IMR-90 (cell line): ENCODE measurements at regions not wholly inside any gene's neighbourhood (a gene's known extent, or its start where the extent isn't known, plus 50 kb on each side); places are given as distances from the start of the nearest gene placed in this dataset.

Source experiments
- ATAC-seq: fragments of 200-7000 bp; cut with Tn5 transposase; 2 replicates; pipeline ENCODE4 v1.9.1; 2020; ENCODE audit warnings: low read depth, mild to moderate bottlenecking, moderate library complexity
- BruUV-seq: library from RNA; stranded (reverse); fragments of 400-500 nt; replicated peaks from 2 replicates; lab custom pipeline; 2021; lab: Mats Ljungman, UMichigan
- CTCF ChIA-PET: fragments of 300-600 bp; formaldehyde crosslinking; extraction: SDS; loops from one replicate; lab custom pipeline; 2021; ENCODE audit warnings: antibody characterized with exemption; lab: Yijun Ruan, JAX
- POLR2A ChIA-PET: fragments of 300-600 bp; sonication (Branson Sonifier 250); formaldehyde crosslinking; loops from one replicate; lab custom pipeline; 2022; ENCODE audit warnings: antibody characterized with exemption; ENCODE audit not compliant: unreplicated experiment; lab: Charles Lee
- DNase-seq: peaks from one replicate; pipeline ENCODE4 v3.0.0; 2013
- H2AFZ ChIP-seq: replicated peaks from 2 replicates; pipeline ENCODE3; 2013; ENCODE audit warnings: low read length, mild to moderate bottlenecking; ENCODE audit not compliant: poor library complexity
- H2AK5ac ChIP-seq: 2 replicates; pipeline ENCODE4 v1.6.1; 2013; ENCODE audit warnings: low read depth, low read length, inconsistent platforms
- H2AK9ac ChIP-seq: replicated peaks from 2 replicates; pipeline ENCODE3; 2013; ENCODE audit warnings: mild to moderate bottlenecking, low read depth, low read length, moderate library complexity; ENCODE audit not compliant: poor library complexity
- H2BK120ac ChIP-seq: 2 replicates; pipeline ENCODE4 v1.6.1; 2013; ENCODE audit warnings: low read depth, low read length, inconsistent platforms
- H2BK15ac ChIP-seq: 3 replicates; pipeline ENCODE4 v1.6.1; 2013; ENCODE audit warnings: low read depth, low read length, inconsistent platforms
- H2BK20ac ChIP-seq: 2 replicates; pipeline ENCODE4 v1.6.1; 2013; ENCODE audit warnings: low read depth, mild to moderate bottlenecking, inconsistent platforms, low read length, moderate library complexity
- H2BK5ac ChIP-seq: 2 replicates; pipeline ENCODE4 v1.6.1; 2013; ENCODE audit warnings: mild to moderate bottlenecking, low read depth, low read length, inconsistent platforms; ENCODE audit not compliant: poor library complexity, severe bottlenecking
- H3K14ac ChIP-seq: replicated peaks from 2 replicates; pipeline ENCODE4 v1.6.1; 2013; ENCODE audit warnings: low read depth, low read length, inconsistent platforms
- H3K18ac ChIP-seq: 2 replicates; pipeline ENCODE4 v1.6.1; 2013; ENCODE audit warnings: low read depth, low read length, control low read depth
- H3K23ac ChIP-seq: 2 replicates; pipeline ENCODE4 v1.6.1; 2013; ENCODE audit warnings: low read depth, low read length, inconsistent platforms
- H3K27ac ChIP-seq: 2 replicates; pipeline ENCODE4 v1.5.1; 2013; ENCODE audit warnings: mild to moderate bottlenecking, control low read depth, low read length; ENCODE audit not compliant: insufficient read depth
- H3K27me3 ChIP-seq: 2 replicates; pipeline ENCODE4 v1.6.1; 2013; ENCODE audit warnings: low read length; ENCODE audit not compliant: control insufficient read depth, insufficient read depth
- H3K36me3 ChIP-seq: 2 replicates; pipeline ENCODE4 v1.6.1; 2013; ENCODE audit warnings: low read length, mixed read lengths; ENCODE audit not compliant: control insufficient read depth, insufficient read depth
- H3K4ac ChIP-seq: 2 replicates; pipeline ENCODE4 v1.6.1; 2013; ENCODE audit warnings: low read depth, low read length, inconsistent platforms
- H3K4me1 ChIP-seq: 2 replicates; pipeline ENCODE4 v1.6.1; 2013; ENCODE audit warnings: low read length, mixed read lengths; ENCODE audit not compliant: control insufficient read depth, insufficient read depth
- H3K4me2 ChIP-seq: 2 replicates; pipeline ENCODE4 v1.6.1; 2013; ENCODE audit warnings: low read depth, mild to moderate bottlenecking, control low read depth, low read length, moderate library complexity
- H3K4me3 ChIP-seq: 2 replicates; pipeline ENCODE4 v1.5.1; 2013; ENCODE audit warnings: low read depth, mild to moderate bottlenecking, control low read depth, low read length, moderate library complexity; ENCODE audit not compliant: insufficient read depth
- H3K56ac ChIP-seq: 2 replicates; pipeline ENCODE4 v1.6.1; 2013; ENCODE audit warnings: low read length, inconsistent platforms; ENCODE audit not compliant: insufficient read depth; ENCODE audit errors: extremely low read depth
- H3K79me1 ChIP-seq, 2 experiments: 2 replicates each; pipeline ENCODE4 v1.6.1; 2013; ENCODE audit warnings: low read length in 2 of 2, inconsistent platforms in 1 of 2, low read depth in 1 of 2
- H3K9ac ChIP-seq: 2 replicates; pipeline ENCODE4 v1.6.1; 2013; ENCODE audit warnings: low read depth, low read length, control low read depth
- H3K9me1 ChIP-seq: 2 replicates; pipeline ENCODE4 v1.6.1; 2013; ENCODE audit warnings: low read length, inconsistent platforms; ENCODE audit not compliant: insufficient read depth
- H3K9me3 ChIP-seq: 2 replicates; pipeline ENCODE4 v1.6.1; 2013; ENCODE audit warnings: low read length; ENCODE audit not compliant: control insufficient read depth, insufficient read depth
- H4K20me1 ChIP-seq: 2 replicates; pipeline ENCODE4 v1.6.1; 2013; ENCODE audit warnings: low read length, inconsistent platforms; ENCODE audit not compliant: insufficient read depth
- H4K5ac ChIP-seq: 2 replicates; pipeline ENCODE4 v1.6.1; 2013; ENCODE audit warnings: mild to moderate bottlenecking, low read depth, low read length, control low read depth
- H4K8ac ChIP-seq, 2 experiments: 2 replicates each; pipeline ENCODE4 v1.6.1; 2013; ENCODE audit warnings: low read depth in 2 of 2, low read length in 2 of 2, control low read depth in 1 of 2, inconsistent platforms in 1 of 2
- H4K91ac ChIP-seq: 2 replicates; pipeline ENCODE4 v1.6.1; 2013; ENCODE audit warnings: low read depth, low read length, inconsistent platforms; ENCODE audit not compliant: insufficient read depth
- BHLHE40 ChIP-seq: fragments of 150-350 bp; IDR thresholded peaks from 2 replicates; pipeline ENCODE4 v1.6.1; 2016; ENCODE audit warnings: mild to moderate bottlenecking, low read depth, low read length
- CEBPB ChIP-seq: IDR thresholded peaks from 2 replicates; pipeline ENCODE4 v1.6.1; 2012; ENCODE audit warnings: low read depth, low read length, improper control_type of control experiment
- CHD1 ChIP-seq: IDR thresholded peaks from 2 replicates; pipeline ENCODE4 v1.6.1; 2012; ENCODE audit warnings: low read depth, low read length, improper control_type of control experiment
- CTCF ChIP-seq: conservative IDR thresholded peaks from 2 replicates; pipeline ENCODE4 v1.5.1; 2012; ENCODE audit warnings: mild to moderate bottlenecking, low read depth, low read length, improper control_type of control experiment
- ELK1 ChIP-seq: fragments of 150-350 bp; IDR thresholded peaks from 2 replicates; pipeline ENCODE4 v1.6.1; 2016; ENCODE audit warnings: low read depth, mild to moderate bottlenecking, low read length, moderate library complexity, borderline replicate concordance
- FOS ChIP-seq: fragments of 150-350 bp; IDR thresholded peaks from 2 replicates; pipeline ENCODE4 v1.6.1; 2016; ENCODE audit warnings: low read depth, low read length
- MAFK ChIP-seq: IDR thresholded peaks from 2 replicates; pipeline ENCODE4 v1.6.1; 2012; ENCODE audit warnings: low read depth, low read length, improper control_type of control experiment
- MAZ ChIP-seq: IDR thresholded peaks from 2 replicates; pipeline ENCODE4 v1.6.1; 2012; ENCODE audit warnings: low read depth, mild to moderate bottlenecking, low read length, improper control_type of control experiment, moderate library complexity, borderline replicate concordance
- MXI1 ChIP-seq: IDR thresholded peaks from 2 replicates; pipeline ENCODE4 v1.6.1; 2012; ENCODE audit warnings: low read depth, mild to moderate bottlenecking, low read length, moderate library complexity, borderline replicate concordance
- NFE2L2 ChIP-seq: fragments of 150-350 bp; IDR thresholded peaks from 2 replicates; pipeline ENCODE4 v1.6.1; 2016; ENCODE audit warnings: low read depth, mild to moderate bottlenecking, low read length
- POLR2A ChIP-seq: IDR thresholded peaks from 2 replicates; pipeline ENCODE4 v1.6.1; 2012; ENCODE audit warnings: mild to moderate bottlenecking, low read depth, low read length
- RCOR1 ChIP-seq: IDR thresholded peaks from 2 replicates; pipeline ENCODE4 v1.6.1; 2012; ENCODE audit warnings: mild to moderate bottlenecking, low read length, improper control_type of control experiment; ENCODE audit not compliant: insufficient replicate concordance
- RFX5 ChIP-seq: IDR thresholded peaks from 2 replicates; pipeline ENCODE4 v1.8.0; 2012; ENCODE audit warnings: low read depth, mild to moderate bottlenecking, low read length, moderate library complexity
- USF2 ChIP-seq: fragments of 150-350 bp; IDR thresholded peaks from 2 replicates; pipeline ENCODE4 v1.6.1; 2017; ENCODE audit warnings: mild to moderate bottlenecking, antibody characterized with exemption, low read length, low read depth
- WGBS, 2 experiments: methylation state at CpG; one replicate each; pipeline versions ENCODE4 v1.1.5 to v1.1.7; 2013; ENCODE audit warnings: missing lambda C conversion rate in 2 of 2; ENCODE audit not compliant: insufficient read length in 1 of 2; ENCODE audit errors: extremely low coverage in 2 of 2; 5-methylcytosine and 5-hydroxymethylcytosine counted together
- dilution Hi-C: fragments of 300-500 bp; cut with HindIII; formaldehyde crosslinking; loops from one replicate; pipeline ENCODE4 v1.14.3; 2018; ENCODE audit warnings: low sequenced_read_pairs; ENCODE audit not compliant: unreplicated experiment
- in situ Hi-C: fragments of 300-500 bp; cut with MboI; formaldehyde crosslinking; loops from 3 replicates; pipeline ENCODE4 v1.14.3; 2019; ENCODE audit warnings: low sequenced_read_pairs, inconsistent platforms, mixed read lengths
- intact Hi-C: fragments of 100-400 bp; cut with micrococcal nuclease; formaldehyde crosslinking; loops from 2 replicates; pipeline ENCODE4 v1.10.0; 2022

GRCh38 chrX:137771537-137771936 lies 205.6 kb downstream of the ZIC3 start:
- Histone ChIP-seq H3K9ac (no peak overlapping the region), H4K91ac (no peak overlapping the region), H3K9me3 (peaks cover 2% of the 10 kb centered on the region; the same call in 1 of the 2 replicates), H2AK5ac (no peak overlapping the region), H4K8ac (no peak overlapping the region), H2BK15ac (no peak overlapping the region), H3K4ac (no peak overlapping the region), H3K9me1 (no peaks in the 10 kb centered on the region), H4K20me1 (no peaks in the 10 kb centered on the region), H2AFZ (no peak overlapping the region), H3K23ac (no peak overlapping the region), H3K27ac (no peak overlapping the region), H4K5ac (no peak overlapping the region), H3K18ac (no peak overlapping the region), H3K27me3 (no peaks in the 10 kb centered on the region), H3K14ac (no peak overlapping the region), H3K56ac (no peak overlapping the region), H3K4me2 (no peak overlapping the region), H2AK9ac (no peak overlapping the region), H3K79me1 (no peaks in the 10 kb centered on the region), H2BK20ac (no peak overlapping the region), H3K4me3 (no peak overlapping the region), H3K36me3 (no peaks in the 10 kb centered on the region), H2BK120ac (no peak overlapping the region), H3K4me1 (no peaks in the 10 kb centered on the region), H2BK5ac (no peak overlapping the region)
- ATAC-seq (no peak), DNase-seq (no peak)
- in situ Hi-C loops, result no loop called here
- no TSS peak for BruUV-seq
- ChIA-PET POLR2A (no interaction called here), CTCF (no interaction called here)
- WGBS, 2 experiments, result no CpG with 5 or more reads among the region's 2 CpGs
- TF ChIP-seq RCOR1 (no peak), CEBPB (no peak), USF2 (no peak), CTCF (no peak), FOS (no peak), RFX5 (no peak), NFE2L2 (no peak), BHLHE40 (no peak), ELK1 (no peak), MAFK (no peak), CHD1 (no peak), MAZ (no peak), POLR2A (no peak), MXI1 (no peak)
- intact Hi-C loops, result no loop called here
- dilution Hi-C loops, result no loop called here
